WTC11 (cell line): ENCODE measurements at regions not wholly inside any gene's neighbourhood (a gene's known extent, or its start where the extent isn't known, plus 50 kb on each side); places are given as distances from the start of the nearest gene placed in this dataset.

Source experiments
- ATAC-seq: fragments of 200-7000 bp; cut with Tn5 transposase; 2 replicates; pipeline ENCODE4 v1.10.0; 2021; ENCODE audit warnings: mild to moderate bottlenecking, moderate library complexity
- CTCF ChIA-PET: fragments of 300-600 bp; sonication (Branson Sonifier 250); formaldehyde crosslinking; loops from one replicate; lab custom pipeline; 2021; ENCODE audit warnings: antibody characterized with exemption; lab: Charles Lee
- POLR2A ChIA-PET: fragments of 350-600 bp; sonication (Branson Sonifier 250); formaldehyde crosslinking; loops from one replicate; lab custom pipeline; 2021; ENCODE audit warnings: antibody characterized with exemption; lab: Charles Lee
- DNase-seq: peaks from one replicate; pipeline ENCODE4 v3.0.0; 2021; ENCODE audit warnings: low spot score
- H3K27ac Mint-ChIP-seq: 2 replicates; pipeline ENCODE4 v1.8.0; 2021; ENCODE audit warnings: mixed read lengths
- H3K27me3 Mint-ChIP-seq: 2 replicates; pipeline ENCODE4 v1.8.0; 2021; ENCODE audit warnings: low read depth, mild to moderate bottlenecking, moderate library complexity, mixed read lengths
- H3K36me3 Mint-ChIP-seq: 2 replicates; pipeline ENCODE4 v1.8.0; 2021; ENCODE audit warnings: mixed read lengths
- H3K4me1 Mint-ChIP-seq: 2 replicates; pipeline ENCODE4 v1.8.0; 2022; ENCODE audit warnings: mixed read lengths
- H3K4me3 Mint-ChIP-seq: 2 replicates; pipeline ENCODE4 v1.8.0; 2021; ENCODE audit warnings: mild to moderate bottlenecking, moderate library complexity, mixed read lengths
- H3K9me3 Mint-ChIP-seq: 2 replicates; pipeline ENCODE4 v1.8.0; 2021; ENCODE audit warnings: mixed read lengths
- ATF1 ChIP-seq: sonication (generic); formaldehyde crosslinking; IDR thresholded peaks from 2 replicates; pipeline ENCODE4 v1.8.1; 2023; ENCODE audit warnings: mild to moderate bottlenecking, moderate library complexity, missing genetic modification reagents
- ATF2 ChIP-seq: sonication (generic); formaldehyde crosslinking; IDR thresholded peaks from 2 replicates; pipeline ENCODE4 v1.8.1; 2022; ENCODE audit warnings: low read depth, missing genetic modification reagents, borderline replicate concordance
- CREM ChIP-seq: sonication (generic); formaldehyde crosslinking; IDR thresholded peaks from 2 replicates; pipeline ENCODE4 v1.8.1; 2022; ENCODE audit warnings: mild to moderate bottlenecking, missing genetic modification reagents, moderate library complexity
- CTCF ChIP-seq: fragments of 200-600 bp; IDR thresholded peaks from 2 replicates; pipeline ENCODE4 v1.8.0; 2022; ENCODE audit warnings: antibody characterized with exemption
- ELF4 ChIP-seq: sonication (generic); formaldehyde crosslinking; IDR thresholded peaks from 2 replicates; pipeline ENCODE4 v1.8.1; 2022; ENCODE audit warnings: low read depth, mild to moderate bottlenecking, moderate library complexity, missing genetic modification reagents
- FOXJ3 ChIP-seq: sonication (generic); formaldehyde crosslinking; IDR thresholded peaks from 2 replicates; pipeline ENCODE4 v1.9.0; 2021; ENCODE audit warnings: missing genetic modification reagents, mild to moderate bottlenecking, borderline replicate concordance
- IRF2 ChIP-seq: sonication (generic); formaldehyde crosslinking; IDR thresholded peaks from 2 replicates; pipeline ENCODE4 v1.8.0; 2022; ENCODE audit warnings: low read depth, missing genetic modification reagents, borderline replicate concordance
- NFYB ChIP-seq: sonication (generic); formaldehyde crosslinking; conservative IDR thresholded peaks from 2 replicates; pipeline ENCODE4 v1.8.0; 2022; ENCODE audit warnings: low read depth, missing genetic modification reagents
- PREB ChIP-seq: sonication (generic); formaldehyde crosslinking; IDR thresholded peaks from 2 replicates; pipeline ENCODE4 v1.8.1; 2022; ENCODE audit warnings: mild to moderate bottlenecking, missing genetic modification reagents, moderate library complexity, borderline replicate concordance
- RELA ChIP-seq: sonication (generic); formaldehyde crosslinking; IDR thresholded peaks from 2 replicates; pipeline ENCODE4 v1.8.1; 2022; ENCODE audit warnings: missing genetic modification reagents, mild to moderate bottlenecking, borderline replicate concordance
- RORB ChIP-seq: fragments of 250-450 bp; sonication (Bioruptor Pico); IDR thresholded peaks from 2 replicates; pipeline ENCODE4 v1.9.0; 2021; ENCODE audit warnings: mild to moderate bottlenecking
- SOX15 ChIP-seq: fragments of 250-450 bp; sonication (Bioruptor Pico); IDR thresholded peaks from 2 replicates; pipeline ENCODE4 v1.9.0; 2021; ENCODE audit warnings: mild to moderate bottlenecking
- STAT6 ChIP-seq: sonication (generic); formaldehyde crosslinking; conservative IDR thresholded peaks from 2 replicates; pipeline ENCODE4 v1.8.1; 2023; ENCODE audit warnings: mild to moderate bottlenecking, low read depth, missing genetic modification reagents, moderate library complexity
- TEAD1 ChIP-seq: sonication (generic); formaldehyde crosslinking; IDR thresholded peaks from 2 replicates; pipeline ENCODE4 v1.8.0; 2022; ENCODE audit warnings: mild to moderate bottlenecking, missing genetic modification reagents
- ZBTB43 ChIP-seq: sonication (generic); formaldehyde crosslinking; IDR thresholded peaks from 2 replicates; pipeline ENCODE4 v1.8.1; 2023; ENCODE audit warnings: mild to moderate bottlenecking, missing genetic modification reagents
- ZNF121 ChIP-seq: sonication (generic); formaldehyde crosslinking; IDR thresholded peaks from 2 replicates; pipeline ENCODE4 v1.8.0; 2023; ENCODE audit warnings: missing genetic modification reagents
- ZNF138 ChIP-seq: sonication (generic); formaldehyde crosslinking; conservative IDR thresholded peaks from 2 replicates; pipeline ENCODE4 v1.8.1; 2022; ENCODE audit warnings: mild to moderate bottlenecking, moderate library complexity, missing genetic modification reagents
- ZNF281 ChIP-seq: sonication (generic); formaldehyde crosslinking; IDR thresholded peaks from 2 replicates; pipeline ENCODE4 v1.8.0; 2023; ENCODE audit warnings: mild to moderate bottlenecking, missing genetic modification reagents
- ZNF532 ChIP-seq: fragments of 250-450 bp; sonication (Bioruptor Pico); IDR thresholded peaks from 2 replicates; pipeline ENCODE4 v1.9.0; 2021; ENCODE audit warnings: mild to moderate bottlenecking, borderline replicate concordance

GRCh38 chr2:508121-508520, 169.1 kb downstream of the TMEM18 start (continued):
- TF ChIP-seq STAT6 (CRISPR knock-in tag) (no peak), ZBTB43 (no peak), ATF2 (CRISPR knock-in tag) (no peak), RELA (CRISPR knock-in tag) (no peak), ATF1 (CRISPR knock-in tag) (no peak), ELF4 (CRISPR knock-in tag) (no peak), FOXJ3 (CRISPR knock-in tag) (no peak), ZNF138 (CRISPR knock-in tag) (no peak), IRF2 (CRISPR knock-in tag) (no peak), ZNF532 (CRISPR knock-in tag) (no peak), RORB (CRISPR knock-in tag) (no peak), CREM (CRISPR knock-in tag) (no peak)

- no peak for ATAC-seq
- CTCF ChIA-PET, result no interaction called here
Measured at GRCh38 chr2:506866-507265, 170.3 kb downstream of the TMEM18 start.

More at GRCh38 chr2:506866-507265, 170.3 kb downstream of the TMEM18 start:
- TF ChIP-seq PREB (CRISPR knock-in tag), result no peak
- TF ChIP-seq TEAD1 (CRISPR knock-in tag), result no peak
- TF ChIP-seq CTCF, result no peak
- TF ChIP-seq ZNF121 (CRISPR knock-in tag), result no peak
- TF ChIP-seq SOX15 (CRISPR knock-in tag), result no peak
- no peak for TF ChIP-seq ZNF281 (CRISPR knock-in tag)
- no peak for TF ChIP-seq NFYB (CRISPR knock-in tag)
- Mint-ChIP-seq H3K4me1 (peaks cover 22% of the 10 kb centered on the region), H3K27me3 (peaks cover 64% of the 10 kb centered on the region), H3K36me3 (no peaks in the 10 kb centered on the region), H3K27ac (no peak overlapping the region), H3K4me3 (no peak overlapping the region), H3K9me3 (peaks cover 13% of the 10 kb centered on the region)
- POLR2A ChIA-PET, result no interaction called here
- DNase-seq, result no peak
